ENCODE measurements at regions not wholly inside any gene's neighbourhood (a gene's known extent, or its start where the extent isn't known, plus 50 kb on each side); places are given as distances from the start of the nearest gene placed in this dataset.

DNA sequence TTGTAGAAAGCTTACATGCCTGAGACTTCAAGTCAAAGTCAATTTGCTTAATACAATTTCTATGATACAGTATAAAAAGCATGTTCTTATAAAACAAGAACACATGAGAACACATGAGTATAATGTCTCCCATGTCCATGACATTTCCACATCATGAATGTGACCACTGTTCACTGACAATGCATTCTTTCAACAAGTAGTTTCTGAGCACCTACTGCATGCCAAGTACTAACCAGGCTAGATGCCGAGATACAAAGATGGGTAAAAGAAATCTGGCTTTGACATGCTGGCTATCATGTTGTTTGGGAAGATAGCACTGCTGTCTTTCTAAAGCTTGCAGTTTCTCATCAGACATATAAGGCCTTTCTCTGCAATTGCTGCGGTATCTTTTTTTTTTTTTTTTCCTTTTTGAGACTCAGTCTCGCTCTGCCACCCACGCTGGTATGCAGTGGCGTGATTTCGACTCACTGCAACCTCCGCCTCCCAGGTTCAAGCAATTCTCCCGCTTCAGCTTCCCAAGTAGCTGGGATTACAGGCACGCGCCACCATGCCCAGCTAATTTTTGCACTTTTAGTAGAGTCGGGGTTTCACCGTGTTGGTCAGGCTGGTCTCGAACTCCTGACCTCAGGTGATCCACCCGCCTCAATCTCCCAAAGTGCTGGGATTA, 123.6 kb upstream of the DST start:
- no peak for DNase-seq

DNA sequence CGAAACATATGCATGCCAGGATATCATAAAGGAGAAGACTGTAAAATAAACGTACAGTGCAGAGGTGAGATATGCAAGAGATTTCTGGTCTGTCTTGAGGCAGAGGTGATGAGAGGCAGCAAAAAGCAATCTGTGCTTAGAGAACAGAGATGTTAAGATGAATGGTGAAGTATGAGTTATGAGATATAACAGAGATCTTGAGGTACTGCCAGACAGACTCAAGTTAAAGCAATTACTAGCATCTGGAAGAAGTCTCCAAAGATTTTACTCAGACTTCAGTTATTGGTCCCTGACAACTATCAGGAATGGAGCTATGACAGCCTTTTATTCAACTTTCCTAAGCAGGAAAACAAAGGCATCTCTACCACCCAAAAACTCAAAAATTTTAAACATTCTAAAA, 122.8 kb upstream of the DST start:
- no peak for DNase-seq

DNA sequence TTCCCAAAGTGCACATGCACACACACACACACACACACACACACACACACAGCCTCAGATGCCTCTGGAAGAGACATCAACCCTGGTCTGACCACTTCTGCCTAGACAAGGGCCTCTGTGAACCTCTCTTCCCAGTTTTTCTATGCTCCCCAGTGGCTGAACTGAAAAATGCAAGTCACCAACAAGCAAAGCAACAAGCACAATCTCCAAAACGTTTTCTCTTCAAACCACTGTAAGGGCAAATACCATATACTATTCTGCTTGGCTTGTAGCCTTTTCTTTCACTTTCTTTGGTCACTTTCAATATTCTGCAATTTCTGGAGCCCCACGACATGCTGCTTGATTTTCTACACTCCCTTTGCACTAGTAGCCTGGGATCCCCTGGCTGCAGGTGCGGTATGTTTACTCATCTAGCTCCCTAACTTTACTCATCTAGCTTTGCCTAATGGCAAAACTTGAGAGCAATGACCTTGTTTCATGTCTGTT, 121.4 kb upstream of the DST start:
- no peak for DNase-seq

DNA sequence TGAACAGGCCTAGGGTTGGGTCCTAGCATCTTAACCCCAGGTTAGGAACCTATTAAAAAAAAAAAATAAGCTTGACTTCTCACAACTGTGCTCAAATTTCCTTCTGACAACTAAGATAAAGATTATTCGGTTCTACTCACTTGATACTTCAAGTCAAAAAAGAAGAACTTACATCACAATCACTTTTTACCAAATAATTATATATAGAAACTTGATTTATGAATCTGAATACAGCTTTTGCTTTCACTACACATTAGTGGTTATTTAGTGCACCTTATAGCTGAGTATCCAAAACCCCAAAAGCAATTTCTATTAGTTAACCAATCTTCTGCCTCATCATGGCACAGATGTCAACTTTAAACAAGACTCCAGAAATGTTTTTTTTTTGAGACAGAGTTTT, 119.0 kb upstream of the DST start:
- no peak for DNase-seq

DNA sequence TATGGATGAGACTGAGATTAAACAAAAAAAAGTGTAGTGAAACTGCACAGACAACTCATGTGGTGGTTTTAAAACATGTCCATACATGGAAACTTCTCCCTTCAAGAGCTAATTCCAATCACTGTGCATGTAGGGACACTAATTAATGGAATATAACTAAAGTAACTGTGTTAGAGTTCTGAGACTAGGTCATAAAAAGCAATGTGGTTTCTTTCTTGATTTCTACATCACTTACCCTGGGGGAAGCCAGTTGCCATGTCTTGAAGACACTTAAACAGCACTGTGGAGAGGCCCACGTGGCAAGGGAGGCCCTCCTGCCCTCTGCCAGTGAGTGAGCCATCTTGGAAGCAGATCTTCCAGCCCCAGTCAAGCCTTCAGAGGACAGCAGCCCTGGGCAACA, 118.2 kb upstream of the DST start:
- DNase-seq = no peak

DNA sequence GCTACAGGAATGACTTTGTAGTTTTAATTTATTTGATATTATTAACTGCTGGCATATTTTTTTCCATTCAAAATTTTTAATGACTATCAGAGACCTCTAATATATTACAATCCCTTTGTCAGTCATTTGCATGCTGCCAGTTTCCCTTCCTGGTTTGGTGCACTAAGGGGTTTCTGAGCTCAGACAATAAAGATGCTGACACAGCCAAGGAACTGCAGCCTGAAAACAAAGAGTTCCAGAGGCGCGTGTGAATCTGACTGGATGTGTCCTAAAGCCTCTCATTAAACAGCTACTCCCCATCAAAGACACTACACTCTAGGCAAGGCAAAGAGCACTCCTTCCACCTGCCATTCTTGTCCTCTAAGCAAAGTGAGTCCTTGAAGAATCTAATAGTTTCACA, 116.8 kb upstream of the DST start:
- no peak for DNase-seq

DNA sequence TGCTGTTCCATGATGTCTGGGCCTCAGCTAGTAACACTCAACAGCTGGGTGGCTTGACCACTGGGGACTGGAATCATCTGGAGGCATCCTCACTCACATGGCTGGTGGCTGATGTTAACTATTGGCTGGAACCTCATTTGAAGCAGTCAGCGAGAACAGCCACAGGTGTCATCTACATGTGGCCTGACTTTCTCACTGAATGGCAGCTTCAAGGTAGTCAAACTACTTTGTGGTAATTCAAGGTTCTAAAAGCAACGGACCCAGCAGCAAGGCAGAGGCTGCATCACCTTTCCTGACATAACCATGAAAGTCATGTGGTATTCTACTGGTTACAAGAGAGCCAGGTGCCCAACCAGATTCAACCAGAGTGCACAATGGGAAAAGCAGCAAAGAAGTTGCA, 115.9 kb upstream of the DST start:
- DNase-seq = no peak

DNA sequence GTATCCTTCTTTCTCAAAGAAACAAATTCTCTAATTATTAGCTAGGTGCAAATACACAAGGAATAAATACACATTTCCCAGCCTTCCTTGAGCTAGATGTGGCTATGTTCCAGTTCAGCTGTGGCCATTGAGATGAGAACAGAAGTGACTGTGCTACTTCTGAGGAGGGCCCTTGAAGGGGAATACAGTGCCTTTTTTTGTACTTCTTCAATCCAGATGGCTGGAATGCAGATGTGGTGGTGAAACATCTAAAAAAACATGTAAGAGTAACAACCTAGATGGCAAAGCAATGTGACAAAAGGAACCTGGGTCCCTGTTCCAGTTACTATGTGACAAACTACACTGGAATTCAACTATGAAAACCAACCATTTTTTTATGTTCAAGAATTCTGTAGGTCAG, 115.4 kb upstream of the DST start:
- DNase-seq = no peak

DNA sequence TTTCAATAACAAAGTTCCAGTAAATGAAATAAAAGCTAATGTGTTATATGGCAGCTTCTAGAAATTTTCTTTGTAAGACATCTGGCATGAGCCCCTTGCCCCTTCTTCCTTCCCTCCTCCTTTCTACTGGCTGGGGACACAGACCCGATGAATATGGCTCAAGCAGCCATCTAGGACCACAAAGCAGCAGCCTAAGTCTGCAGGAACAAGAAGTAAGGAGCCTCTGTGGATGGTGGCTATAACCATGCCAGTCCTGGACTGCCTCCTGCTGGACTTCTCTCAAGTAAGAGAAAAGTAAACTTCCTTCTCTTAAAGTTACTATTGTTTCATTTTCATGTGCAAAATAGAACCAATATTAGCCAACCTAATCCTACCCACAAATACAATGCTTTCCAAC, 114.9 kb upstream of the DST start:
- DNase-seq = no peak

DNA sequence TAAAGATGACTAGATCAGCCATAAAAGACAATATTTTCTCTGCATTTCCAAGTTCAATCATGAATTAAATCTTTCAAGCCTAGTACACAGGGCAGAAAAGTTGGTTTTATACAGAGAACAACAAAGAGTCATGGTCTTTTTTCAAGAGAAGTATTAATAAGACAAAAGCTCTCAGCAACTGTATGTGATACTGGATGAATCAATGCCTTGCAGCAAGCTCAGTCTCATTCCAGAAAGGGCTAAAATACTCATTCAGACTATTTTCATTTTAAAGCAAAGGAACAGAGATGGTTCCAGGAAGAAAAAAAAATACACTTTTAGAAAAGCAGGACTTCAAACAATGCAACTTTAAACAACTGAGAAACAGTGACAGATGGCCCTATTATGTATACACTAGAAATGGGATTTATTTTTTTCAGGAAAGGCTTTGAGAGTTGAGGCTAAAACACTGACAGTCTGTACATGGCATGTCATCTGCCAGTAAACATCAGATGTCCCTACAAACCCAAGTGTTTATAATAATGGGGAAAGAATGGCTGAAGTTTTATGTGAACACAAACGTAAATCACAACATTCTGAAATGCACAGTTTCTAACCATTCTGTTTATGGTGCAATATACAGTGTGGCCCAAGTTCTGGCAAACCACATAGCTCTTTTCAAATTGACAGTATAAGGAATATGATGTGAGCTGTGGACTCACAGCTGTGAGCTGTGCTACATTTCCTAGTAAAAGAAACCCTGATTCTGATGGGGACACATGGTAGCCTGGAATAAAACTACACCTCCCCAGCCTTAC, 114.3 kb upstream of the DST start:
- DNase-seq = no peak

DNA sequence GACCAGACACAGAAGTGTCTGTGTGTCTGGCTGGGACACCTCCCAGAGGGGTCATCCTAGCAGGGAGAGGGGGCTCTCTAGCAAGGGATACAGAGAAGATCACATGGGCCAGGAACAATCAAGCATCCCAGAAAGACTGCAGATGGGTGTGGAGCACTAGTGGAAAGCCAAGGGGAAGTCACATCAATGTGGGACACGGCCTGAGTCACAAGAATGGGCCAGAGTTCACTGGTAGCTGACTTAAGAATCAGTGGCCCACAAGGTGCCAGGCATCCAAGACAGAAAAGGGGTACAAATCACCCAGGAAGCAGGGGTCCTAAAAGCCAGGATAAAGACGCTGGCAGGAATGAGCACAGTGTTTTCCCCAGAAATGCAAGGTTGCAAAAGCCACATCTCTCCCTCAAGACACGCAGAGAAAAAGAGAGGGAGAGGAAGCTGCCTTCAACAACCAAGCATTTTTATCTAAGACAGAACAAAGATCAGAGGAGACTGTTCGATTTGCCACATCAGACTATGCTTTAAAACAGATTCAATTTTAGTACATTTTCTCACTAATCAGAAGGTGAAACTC, 113.6 kb upstream of the DST start:
- no peak for DNase-seq

DNA sequence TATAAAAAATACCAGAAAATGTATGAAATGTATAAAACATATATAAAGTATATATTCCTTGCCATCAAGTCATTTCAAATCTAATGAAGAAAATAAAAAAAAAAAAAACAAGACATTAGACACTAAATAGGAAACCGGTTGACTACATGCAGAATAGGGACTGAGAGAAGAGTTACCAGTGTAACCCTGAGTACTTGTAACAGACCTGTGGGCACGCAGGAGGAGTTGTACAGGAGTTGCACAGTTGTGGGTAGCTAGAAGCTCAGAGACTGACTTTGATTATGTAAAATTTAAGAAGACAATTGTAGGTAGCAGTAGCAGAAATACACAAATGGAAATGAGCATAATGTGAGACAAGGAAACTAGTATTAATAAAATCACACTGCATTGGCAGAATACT, 112.4 kb upstream of the DST start:
- DNase-seq = no peak

DNA sequence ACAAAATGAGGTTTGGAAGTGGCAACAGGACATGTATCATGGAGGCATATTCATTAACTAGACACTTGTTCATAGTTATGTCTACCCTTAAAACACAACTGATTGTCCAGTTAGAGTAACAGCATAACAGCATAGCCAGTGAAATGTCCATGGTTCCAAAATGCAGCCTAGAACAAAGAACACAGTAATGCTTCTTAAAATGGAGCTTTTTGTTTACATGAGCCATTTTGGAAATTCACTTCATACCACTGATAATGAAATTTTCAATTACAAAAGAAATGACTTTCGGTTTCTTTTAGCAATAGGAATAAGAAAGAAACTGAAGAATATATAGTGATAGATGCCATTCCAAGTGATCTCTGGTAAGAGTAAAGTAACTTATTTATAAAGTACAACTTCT, 111.1 kb upstream of the DST start:
- no peak for DNase-seq

DNA sequence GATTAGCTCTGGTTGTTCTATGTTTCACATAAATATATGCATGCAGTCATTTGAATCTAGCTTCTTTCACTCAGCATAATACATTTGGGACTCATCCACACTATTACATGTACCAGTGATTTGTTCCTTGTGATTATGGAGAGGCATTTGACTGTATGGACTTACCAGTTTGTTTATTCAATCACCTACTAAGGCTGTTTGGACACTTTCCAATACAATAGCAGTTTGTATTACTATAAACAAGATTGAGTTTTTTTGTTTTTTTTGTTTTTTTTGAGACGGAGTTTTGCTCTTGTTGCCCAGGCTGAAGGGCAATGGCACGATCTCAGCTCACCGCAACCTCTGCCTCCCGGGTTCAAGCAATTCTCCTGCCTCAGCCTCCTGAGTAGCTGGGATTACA, 109.8 kb upstream of the DST start:
- no peak for DNase-seq

DNA sequence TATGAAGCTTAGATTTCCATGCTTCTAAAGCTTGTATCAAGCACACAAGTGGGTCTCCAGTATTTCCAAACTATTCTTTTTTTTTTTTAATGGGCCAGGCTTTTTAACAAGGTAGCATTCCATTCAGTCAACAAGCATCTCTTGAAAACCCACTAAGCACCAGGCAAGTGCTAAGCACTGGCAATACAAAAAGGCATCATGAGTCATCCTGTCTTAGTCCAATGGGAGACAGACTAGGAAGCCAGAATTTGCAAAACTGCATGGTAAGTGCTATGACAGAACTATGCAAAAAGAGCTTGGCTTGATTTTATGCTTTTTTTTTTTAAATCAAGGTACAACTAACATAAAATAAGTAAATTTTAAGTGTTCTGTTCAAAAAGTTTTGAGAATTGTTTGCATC, 109.3 kb upstream of the DST start:
- no peak for DNase-seq

DNA sequence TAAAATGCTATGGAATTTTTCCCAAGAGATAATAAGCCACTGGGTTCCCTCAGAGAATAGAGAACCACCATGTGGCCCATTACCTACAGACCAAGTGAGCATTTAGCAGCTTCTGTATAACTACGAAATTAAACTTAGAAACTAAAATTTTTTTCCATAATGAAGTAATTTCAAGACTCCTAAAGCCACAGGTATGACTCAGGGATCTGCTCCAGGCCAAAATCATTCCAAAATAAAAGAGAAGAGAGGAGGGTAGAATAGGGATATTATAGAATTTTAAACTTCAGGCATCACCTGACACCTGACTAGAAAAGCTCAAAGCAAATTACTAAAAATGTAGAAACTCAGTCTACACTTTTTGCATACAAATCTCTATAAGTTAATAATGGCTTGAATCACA, 108.9 kb upstream of the DST start:
- no peak for DNase-seq

DNA sequence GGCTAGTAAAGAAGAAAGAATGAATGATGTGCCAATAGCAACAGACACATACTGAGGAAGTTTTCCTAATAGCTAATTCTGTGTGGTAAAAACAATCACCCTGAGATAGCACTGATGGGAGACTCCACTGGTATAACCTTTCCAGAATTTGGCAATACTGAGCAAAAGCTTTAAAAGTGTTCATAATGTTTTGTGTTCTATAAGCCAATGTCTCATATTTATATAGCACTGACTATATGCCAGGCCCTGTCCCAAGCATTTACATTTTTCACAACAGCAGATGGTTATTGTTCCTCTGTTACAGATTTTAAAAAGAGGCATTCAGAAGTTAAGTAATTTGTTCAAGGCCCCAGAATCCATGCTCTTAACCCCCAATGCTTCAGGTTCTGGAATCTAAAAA, 108.0 kb upstream of the DST start:
- no peak for DNase-seq

DNA sequence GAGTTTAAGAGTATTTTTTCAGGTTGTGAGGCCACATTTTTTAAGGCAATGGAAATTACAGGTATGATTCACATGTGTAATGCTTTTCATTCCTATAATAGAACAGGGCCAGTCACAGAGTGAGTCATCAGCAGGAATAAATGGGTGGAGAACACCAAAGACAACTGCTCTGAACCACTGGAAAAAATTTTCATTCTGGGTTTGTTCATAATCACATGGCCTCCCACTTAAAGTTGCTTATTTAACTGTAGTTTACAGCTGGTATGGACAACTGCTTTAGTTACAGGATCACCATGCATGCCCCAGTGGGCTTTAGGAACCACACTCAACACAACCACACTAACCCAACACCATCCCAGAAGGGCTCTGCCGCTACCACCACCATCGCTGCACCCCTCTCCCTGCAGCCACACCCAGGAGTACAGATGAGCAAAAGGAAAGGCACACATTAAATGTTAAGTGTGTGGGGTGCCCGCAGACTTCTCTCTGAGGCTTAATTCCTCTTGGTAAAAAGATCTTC, 107.0 kb upstream of the DST start:
- no peak for DNase-seq

DNA sequence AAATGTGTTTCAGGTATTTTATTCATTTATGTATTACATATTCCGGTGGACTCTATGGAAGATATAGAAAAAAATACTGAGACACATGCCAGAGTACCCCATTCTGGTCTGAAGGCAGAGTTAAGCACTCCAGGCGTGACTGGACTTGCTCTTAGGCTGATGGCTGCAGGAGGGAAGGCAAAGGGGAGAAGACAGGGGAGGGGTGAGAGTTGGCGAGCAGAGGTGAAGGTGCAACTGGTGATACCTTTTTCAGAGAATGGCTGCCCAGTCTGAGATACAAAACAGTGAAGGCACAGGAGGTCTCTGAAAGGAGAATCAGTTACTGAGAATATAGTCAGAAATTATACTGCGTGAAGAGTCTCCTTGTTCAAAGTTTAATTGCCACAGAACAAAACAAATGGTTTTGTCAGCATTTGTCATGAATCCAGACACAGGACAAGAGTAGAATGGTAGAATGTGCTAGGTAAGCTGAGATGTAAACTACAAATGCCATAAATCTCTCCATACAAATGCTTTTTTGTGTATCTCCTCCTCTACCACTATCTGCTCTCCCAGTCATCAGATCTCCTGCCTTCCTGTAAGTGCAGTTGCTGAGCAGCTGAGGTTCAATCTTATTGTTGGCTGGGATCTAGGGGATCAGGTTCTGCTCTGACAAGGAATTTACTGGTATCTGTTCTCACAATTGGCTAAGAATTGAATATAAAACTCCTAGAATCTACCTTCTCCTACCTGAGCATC, 104.2 kb upstream of the DST start:
- no peak for DNase-seq

DNA sequence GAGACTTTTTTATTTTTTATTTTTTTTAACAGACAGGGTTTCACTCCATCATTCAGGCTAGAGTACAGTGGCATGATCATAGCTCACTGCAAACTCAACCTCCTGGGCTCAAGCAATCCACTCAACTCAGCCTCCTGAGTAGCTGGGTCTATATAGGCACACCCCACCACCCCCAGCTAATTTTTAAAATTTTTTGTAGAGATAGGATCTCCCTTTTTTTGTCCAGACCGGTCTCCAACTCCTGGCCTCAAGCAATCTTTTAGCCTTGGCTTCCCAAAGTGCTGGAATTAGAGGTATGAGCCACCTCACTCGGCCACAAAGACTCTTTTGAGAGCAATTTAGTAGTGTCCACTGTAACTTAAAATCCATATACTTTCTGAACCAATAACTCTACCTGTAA, 103.3 kb upstream of the DST start:
- no peak for DNase-seq

DNA sequence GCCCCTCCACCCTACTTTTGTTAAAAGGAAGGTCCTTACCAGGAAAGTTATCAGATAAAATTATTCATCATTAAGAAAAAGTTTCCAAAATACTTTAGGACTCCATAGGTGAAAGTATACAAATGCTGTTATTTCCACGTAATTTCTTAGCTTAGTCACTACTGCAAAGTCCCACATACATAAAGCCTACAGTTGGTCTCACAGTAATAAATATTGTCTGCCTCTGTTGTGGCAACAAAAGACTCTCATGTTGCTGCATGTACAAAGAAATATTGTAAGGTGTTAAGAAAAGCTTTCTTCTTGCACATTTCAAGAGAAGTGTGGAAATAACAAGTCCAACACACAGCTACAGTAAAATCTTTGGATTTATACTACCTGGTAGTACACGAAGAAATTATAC, 102.4 kb upstream of the DST start:
- DNase-seq = no peak

DNA sequence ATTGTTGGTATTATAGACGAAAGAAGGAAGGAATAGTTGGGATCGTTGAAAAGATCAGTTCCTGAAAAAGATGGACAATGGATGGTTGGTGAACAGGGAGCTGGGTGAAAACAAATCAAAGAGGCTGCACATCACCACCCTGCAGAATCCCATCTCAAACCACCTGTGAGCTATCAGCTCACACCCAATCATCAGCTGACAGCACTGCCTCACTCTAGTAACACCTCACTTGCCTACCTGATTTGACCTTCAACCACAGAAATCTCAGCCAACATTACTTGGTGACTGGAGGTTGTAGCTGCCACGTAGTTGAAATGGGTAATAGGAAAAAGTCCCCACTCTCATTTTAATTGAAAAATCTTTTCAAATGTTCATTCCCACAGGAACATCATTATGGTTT, 101.8 kb upstream of the DST start:
- DNase-seq = no peak

DNA sequence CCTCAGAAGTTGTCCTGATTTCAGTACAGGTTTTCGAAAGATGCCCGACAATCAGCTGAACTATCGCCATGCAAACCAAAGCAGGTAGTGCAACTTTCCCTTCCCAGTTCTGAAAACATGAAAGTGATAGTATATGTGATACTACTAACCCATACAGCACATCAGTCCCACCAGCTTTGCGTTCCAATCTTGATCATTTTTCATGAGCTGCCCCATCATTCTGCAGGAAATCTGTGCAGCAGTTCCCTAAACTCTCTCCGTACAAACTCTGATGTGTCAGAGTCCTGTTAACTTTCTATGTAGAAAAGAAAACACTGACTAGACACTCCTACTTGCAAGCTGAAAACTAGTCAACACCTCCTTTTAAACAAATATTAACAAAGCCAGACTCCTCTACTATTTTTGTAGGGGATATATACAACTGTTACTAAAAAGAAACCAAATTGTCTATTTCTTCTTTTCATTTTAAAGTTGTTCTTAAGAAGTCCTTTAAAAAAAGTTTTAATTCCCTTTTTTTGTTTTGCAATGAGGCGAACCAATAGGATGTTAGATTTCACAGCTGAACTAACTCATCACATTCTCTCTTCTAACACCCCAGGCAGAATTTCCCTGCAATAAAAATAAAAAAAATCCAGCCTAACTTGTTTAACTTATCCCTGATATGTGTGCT, 99.6 kb upstream of the DST start:
- DNase-seq = no peak

Data from bone marrow (tissue), 2 donors.